ENCODE measurements at regions not wholly inside any gene's neighbourhood (a gene's known extent, or its start where the extent isn't known, plus 50 kb on each side); places are given as distances from the start of the nearest gene placed in this dataset.
A peak's percentile ranks its signal among the peaks of the same experiment; 100 is the strongest.

DNA sequence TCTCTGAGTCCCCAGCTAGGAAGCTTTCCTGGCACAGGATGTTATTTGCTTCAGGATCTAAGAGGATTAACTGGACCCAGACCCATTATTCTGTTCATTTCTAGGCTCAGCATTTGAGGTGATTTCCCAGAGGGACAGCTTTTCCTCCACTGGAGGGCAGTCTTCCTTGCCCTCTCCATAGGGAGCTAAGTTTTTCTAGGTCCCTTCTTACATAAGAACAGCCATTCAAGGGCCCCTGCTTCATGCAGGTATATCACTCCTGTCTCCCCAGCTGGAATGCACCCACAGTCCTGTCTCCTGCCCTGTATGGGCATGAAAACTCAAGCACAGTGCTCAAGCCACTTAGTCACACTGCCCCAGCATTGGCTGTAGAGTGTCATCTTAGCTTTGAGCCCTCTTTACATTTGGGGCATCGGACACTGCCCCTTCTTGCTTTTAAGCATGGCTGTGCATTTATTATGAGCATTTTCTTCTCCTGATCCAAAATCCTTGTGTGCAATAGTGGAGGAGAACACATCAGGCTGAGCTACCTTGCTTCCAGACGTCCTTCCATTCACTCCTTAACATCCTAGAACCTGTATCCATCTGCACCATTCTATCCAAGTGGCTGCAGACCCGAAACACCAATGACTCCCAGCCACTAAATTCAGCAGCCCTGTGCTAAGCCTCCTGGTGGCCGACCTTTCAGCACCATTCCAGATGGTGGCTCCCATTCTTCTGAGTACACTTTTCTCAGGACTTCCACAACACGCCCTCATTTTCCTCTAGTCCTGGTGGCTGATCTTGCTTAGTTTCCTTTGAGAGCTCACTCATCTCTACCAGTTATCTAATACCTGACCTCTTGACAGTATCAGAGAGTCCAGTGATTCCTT, 80.0 kb downstream of the COPS8 start:
- no peak overlapping the region for H3K27ac ChIP-seq
- TF ChIP-seq EZH2 (IDR thresholded peaks at IDR 0.05) (no peak), EZH2phosphoT487 (IDR thresholded peaks at IDR 0.05) (no peak)
- TF ChIP-seq, protein P1, sequence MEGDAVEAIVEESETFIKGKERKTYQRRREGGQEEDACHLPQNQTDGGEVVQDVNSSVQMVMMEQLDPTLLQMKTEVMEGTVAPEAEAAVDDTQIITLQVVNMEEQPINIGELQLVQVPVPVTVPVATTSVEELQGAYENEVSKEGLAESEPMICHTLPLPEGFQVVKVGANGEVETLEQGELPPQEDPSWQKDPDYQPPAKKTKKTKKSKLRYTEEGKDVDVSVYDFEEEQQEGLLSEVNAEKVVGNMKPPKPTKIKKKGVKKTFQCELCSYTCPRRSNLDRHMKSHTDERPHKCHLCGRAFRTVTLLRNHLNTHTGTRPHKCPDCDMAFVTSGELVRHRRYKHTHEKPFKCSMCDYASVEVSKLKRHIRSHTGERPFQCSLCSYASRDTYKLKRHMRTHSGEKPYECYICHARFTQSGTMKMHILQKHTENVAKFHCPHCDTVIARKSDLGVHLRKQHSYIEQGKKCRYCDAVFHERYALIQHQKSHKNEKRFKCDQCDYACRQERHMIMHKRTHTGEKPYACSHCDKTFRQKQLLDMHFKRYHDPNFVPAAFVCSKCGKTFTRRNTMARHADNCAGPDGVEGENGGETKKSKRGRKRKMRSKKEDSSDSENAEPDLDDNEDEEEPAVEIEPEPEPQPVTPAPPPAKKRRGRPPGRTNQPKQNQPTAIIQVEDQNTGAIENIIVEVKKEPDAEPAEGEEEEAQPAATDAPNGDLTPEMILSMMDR (IDR thresholded peaks at IDR 0.05), result peak; percentile 73
- H3K27me3 ChIP-seq, result no peaks in the 10 kb centered on the region
- H3K36me3 ChIP-seq, result no peaks in the 10 kb centered on the region
- H3K9me3 Mint-ChIP-seq, result peaks cover 14% of the 10 kb centered on the region
- no peak overlapping the region for H3K4me3 Mint-ChIP-seq
- peaks cover 11% of the 10 kb centered on the region for H3K27me3 Mint-ChIP-seq (ENCODE audit: insufficient read depth, low read depth)
- H3K4me1 ChIP-seq, result no peaks in the 10 kb centered on the region
- no peaks in the 10 kb centered on the region for H3K9me3 ChIP-seq (ENCODE audit: low read depth)
- H2AFZ ChIP-seq (replicated peaks), result no peak overlapping the region
- no peaks in the 10 kb centered on the region for H3K36me3 Mint-ChIP-seq
- H3K4me3 ChIP-seq, result no peak overlapping the region
- H4K20me1 ChIP-seq (ENCODE audit: low read depth), result no peaks in the 10 kb centered on the region
- H3K79me2 ChIP-seq (ENCODE audit: low read depth), result no peaks in the 10 kb centered on the region
- no peak overlapping the region for H3K4me2 ChIP-seq
- H3F3A ChIP-seq (ENCODE audit: low read depth), result no peaks in the 10 kb centered on the region
- peak; percentile 64 for DNase-seq (ENCODE audit: low spot score)
- no peak overlapping the region for H3K27ac Mint-ChIP-seq
- no peak overlapping the region for H3K9ac ChIP-seq
- H3K4me1 Mint-ChIP-seq, result peaks cover 9% of the 10 kb centered on the region

DNA sequence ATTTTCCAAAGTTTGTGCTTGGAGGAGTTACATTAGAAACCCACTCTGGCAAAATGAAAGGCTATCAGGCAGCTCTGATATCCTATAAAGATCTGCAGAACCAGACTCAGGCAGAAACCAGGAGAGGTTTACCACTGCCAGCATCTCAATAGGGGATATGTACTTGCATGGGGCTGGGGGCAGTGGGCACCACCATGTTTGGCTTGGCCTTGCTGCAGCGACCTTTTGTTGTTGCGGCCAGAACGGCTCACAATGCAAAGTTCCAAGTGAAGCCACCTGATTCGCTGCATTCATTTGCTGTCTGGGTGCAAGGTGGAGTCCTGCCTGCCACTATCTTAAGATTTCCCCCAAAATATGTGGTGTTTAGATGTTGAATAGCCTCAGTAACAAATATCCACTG, 81.3 kb downstream of the COPS8 start:
- Mint-ChIP-seq H3K27ac (no peak overlapping the region), H3K4me1 (peaks cover 9% of the 10 kb centered on the region), H3K9me3 (peaks cover 11% of the 10 kb centered on the region), H3K36me3 (no peaks in the 10 kb centered on the region), H3K4me3 (no peak overlapping the region), H3K27me3 (ENCODE audit: insufficient read depth, low read depth) (peaks cover 11% of the 10 kb centered on the region)
- Histone ChIP-seq H2AFZ (replicated peaks) (no peak overlapping the region), H3K27me3 (no peaks in the 10 kb centered on the region), H3K79me2 (ENCODE audit: low read depth) (no peaks in the 10 kb centered on the region), H3K36me3 (no peaks in the 10 kb centered on the region), H3K4me3 (no peak overlapping the region), H3K27ac (no peak overlapping the region), H3K9me3 (ENCODE audit: low read depth) (no peaks in the 10 kb centered on the region), H3F3A (ENCODE audit: low read depth) (no peaks in the 10 kb centered on the region), H4K20me1 (ENCODE audit: low read depth) (no peaks in the 10 kb centered on the region), H3K4me1 (no peaks in the 10 kb centered on the region), H3K4me2 (no peak overlapping the region), H3K9ac (no peak overlapping the region)
- no peak for DNase-seq (ENCODE audit: low spot score)
- no peak for TF ChIP-seq EZH2phosphoT487 (IDR thresholded peaks at IDR 0.05)
- TF ChIP-seq, protein P1 (IDR thresholded peaks at IDR 0.05), result no peak

DNA sequence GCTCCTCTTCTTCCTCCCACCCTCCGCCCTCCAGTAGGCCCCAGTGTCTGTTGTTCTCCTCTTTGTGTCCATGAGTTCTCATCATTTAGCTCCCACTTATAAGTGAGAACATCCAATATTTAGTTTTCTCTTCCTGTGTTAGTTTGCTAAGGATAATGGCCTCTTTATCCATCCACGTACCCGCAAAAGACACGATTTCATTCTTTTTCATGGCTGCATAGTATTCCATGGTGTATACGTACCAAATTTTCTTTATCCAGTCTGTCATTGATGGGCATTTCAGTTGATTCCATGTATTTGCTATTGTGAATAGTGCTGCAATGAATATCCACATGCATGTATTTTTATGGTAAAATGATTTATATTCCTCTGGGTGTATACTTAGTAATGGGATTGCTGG, 82.2 kb downstream of the COPS8 start:
- Histone ChIP-seq H3K36me3 (no peaks in the 10 kb centered on the region), H3K4me1 (no peaks in the 10 kb centered on the region), H4K20me1 (ENCODE audit: low read depth) (no peaks in the 10 kb centered on the region), H2AFZ (replicated peaks) (no peak overlapping the region), H3K79me2 (ENCODE audit: low read depth) (no peaks in the 10 kb centered on the region), H3K27me3 (no peaks in the 10 kb centered on the region), H3K4me2 (no peak overlapping the region), H3K9ac (no peak overlapping the region), H3K9me3 (ENCODE audit: low read depth) (no peaks in the 10 kb centered on the region), H3F3A (ENCODE audit: low read depth) (no peaks in the 10 kb centered on the region), H3K27ac (no peak overlapping the region), H3K4me3 (no peak overlapping the region)
- Mint-ChIP-seq H3K4me1 (peaks cover 9% of the 10 kb centered on the region), H3K9me3 (peaks cover 11% of the 10 kb centered on the region), H3K27ac (no peak overlapping the region), H3K36me3 (no peaks in the 10 kb centered on the region), H3K27me3 (ENCODE audit: insufficient read depth, low read depth) (peaks cover 11% of the 10 kb centered on the region), H3K4me3 (no peak overlapping the region)
- TF ChIP-seq EZH2 (IDR thresholded peaks at IDR 0.05) (no peak), EZH2phosphoT487 (IDR thresholded peaks at IDR 0.05) (no peak)
- TF ChIP-seq, protein P1 (IDR thresholded peaks at IDR 0.05), result no peak
- DNase-seq (ENCODE audit: low spot score), result no peak

Data from neural progenitor cell (in vitro differentiated cells).